ENCODE measurements at regions not wholly inside any gene's neighbourhood (a gene's known extent, or its start where the extent isn't known, plus 50 kb on each side); places are given as distances from the start of the nearest gene placed in this dataset.
A peak's percentile ranks its signal among the peaks of the same experiment; 100 is the strongest.
"Not testable (repeated sequence)": the region's sequence is repeated elsewhere in the genome, so short reads cannot be mapped to it uniquely, and the experiment has no call there.

GRCh38 chr1:198809247-198809646 lies 170.4 kb downstream of the PTPRC start:
- peak in 1 of 2 experiments; percentile 3 for DNase-seq

- DNase-seq: no peak
These were observed 172.6 kb downstream of the PTPRC start for GRCh38 chr1:198811449-198811848.

GRCh38 chr1:198823626-198824025 lies 184.8 kb downstream of the PTPRC start:
- DNase-seq: no peak

DNA sequence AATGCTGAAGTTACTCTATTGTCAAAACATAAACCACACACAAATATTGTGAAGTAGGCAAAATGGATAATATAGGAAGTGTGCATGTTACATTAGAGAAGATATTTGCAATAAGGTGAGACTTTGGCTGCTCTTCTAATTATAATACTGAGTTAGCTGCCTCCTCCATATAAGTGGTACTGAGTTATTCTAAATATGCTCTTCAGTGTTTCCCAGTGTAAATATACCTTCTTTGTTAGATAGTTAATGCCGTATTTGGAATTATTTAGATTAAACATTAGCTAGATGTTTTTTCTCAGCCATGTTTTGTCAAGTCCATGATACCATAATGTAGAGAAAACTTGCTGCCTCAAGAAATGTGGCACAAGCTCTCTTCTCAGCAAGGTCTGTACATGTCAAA lies 186.4 kb downstream of the PTPRC start:
- no peak for DNase-seq

GRCh38 chr1:198829356-198829755 lies 190.5 kb downstream of the PTPRC start:
- DNase-seq: no peak

- DNase-seq: no peak
These were observed 191.1 kb downstream of the PTPRC start for GRCh38 chr1:198829944-198830343.

GRCh38 chr1:198830412-198830811 lies 191.6 kb downstream of the PTPRC start:
- no peak for DNase-seq

- DNase-seq: no peak
These were observed 195.1 kb downstream of the PTPRC start for GRCh38 chr1:198833706-198834503.

DNA sequence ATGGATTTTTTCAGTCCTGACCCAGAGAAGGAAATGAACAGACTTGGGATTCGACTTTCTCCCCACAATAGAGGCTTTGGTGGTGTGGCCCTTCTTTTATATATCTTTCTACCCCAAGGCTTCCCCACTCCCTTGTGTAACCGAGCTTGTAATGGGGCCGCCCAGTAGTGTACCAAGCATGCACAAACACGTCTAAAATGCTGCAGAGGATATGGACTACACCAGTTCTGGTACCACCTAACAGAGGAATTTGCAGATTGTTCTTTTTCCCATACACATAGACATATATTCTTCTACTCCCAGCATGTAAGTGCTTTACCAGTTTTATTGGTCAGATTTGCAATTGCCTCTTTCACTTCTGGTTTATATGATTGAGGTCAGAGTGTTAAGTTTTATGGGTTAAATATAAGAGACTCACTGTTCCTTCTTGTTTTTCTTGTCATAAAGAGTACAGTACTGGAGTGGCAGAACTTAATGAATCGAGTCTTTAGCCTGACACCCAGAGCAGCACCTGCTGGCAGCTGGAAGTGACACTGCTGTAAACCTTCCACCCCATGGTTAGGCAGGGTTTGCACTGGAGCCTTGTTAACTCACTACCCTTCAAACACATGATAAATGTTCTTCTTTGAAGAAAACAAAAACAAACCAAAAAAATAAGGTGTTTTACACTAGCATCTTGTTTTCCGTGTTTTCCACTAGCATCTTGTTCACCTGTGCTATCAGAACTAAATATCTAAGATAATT lies 198.6 kb downstream of the PTPRC start:
- no peak for DNase-seq

DNA sequence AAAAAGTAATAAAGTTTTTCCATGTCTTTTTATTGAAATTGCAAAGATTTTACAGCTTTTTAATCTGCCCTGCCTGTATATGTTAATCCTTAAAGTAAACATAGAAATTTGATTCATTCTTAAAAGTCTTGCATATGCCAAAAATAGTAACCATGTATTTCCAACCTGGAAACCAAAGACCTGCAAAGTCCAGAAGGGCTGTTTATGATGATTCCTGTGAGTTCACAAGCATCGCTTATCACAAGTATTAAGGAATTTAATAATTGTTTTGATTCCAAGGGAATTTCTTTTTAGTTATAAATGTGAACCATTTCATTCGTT lies 199.1 kb downstream of the PTPRC start:
- no peak for DNase-seq

- no peak for DNase-seq
These were observed 202.6 kb downstream of the PTPRC start for GRCh38 chr1:198841477-198841876.

GRCh38 chr1:198842686-198843085 lies 203.8 kb downstream of the PTPRC start:
- no peak for DNase-seq

GRCh38 chr1:198845271-198845670 lies 206.4 kb downstream of the PTPRC start:
- no peak for DNase-seq

DNA sequence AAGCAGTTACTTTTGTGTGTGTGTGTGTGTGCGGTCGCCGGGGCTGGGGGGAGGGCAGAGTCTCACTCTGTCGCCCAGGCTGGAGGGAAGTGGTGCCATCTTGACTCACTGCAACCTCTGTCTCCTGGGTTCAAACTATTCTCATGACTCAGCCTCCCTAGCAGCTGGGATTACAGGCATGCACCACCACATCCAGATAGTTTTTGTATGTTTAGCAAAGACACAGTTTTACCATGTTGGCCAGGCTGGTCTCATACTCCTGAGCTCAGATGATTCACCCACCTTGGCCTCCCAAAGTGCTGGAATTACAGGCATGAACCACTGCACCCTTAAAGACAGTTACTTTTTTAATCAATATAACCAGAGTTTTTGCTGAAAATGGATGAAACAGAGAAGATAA lies 207.0 kb downstream of the PTPRC start:
- DNase-seq: no peak

- DNase-seq: no peak
These were observed 207.7 kb downstream of the PTPRC start for GRCh38 chr1:198846556-198846955.

GRCh38 chr1:198848206-198848605 lies 209.4 kb downstream of the PTPRC start:
- DNase-seq: no peak

DNA sequence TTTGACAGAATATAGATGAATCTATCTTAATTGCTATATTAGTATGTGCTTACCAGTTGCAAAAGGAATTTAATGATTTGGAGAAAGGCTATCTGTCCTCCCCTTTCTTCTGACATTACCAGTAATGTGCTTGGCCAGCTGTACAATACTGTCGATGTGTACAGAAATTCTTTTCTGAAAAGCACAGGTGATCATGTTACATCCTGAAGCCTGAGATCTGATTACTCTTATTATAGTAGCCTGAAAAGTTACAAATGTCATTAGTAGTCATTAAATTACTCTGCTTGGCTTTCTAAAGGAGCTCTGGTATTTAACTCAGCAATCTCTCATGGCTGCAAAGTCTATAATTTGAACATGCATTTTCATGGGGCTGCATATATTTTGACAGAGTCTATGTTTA lies 209.8 kb downstream of the PTPRC start:
- no peak for DNase-seq

DNA sequence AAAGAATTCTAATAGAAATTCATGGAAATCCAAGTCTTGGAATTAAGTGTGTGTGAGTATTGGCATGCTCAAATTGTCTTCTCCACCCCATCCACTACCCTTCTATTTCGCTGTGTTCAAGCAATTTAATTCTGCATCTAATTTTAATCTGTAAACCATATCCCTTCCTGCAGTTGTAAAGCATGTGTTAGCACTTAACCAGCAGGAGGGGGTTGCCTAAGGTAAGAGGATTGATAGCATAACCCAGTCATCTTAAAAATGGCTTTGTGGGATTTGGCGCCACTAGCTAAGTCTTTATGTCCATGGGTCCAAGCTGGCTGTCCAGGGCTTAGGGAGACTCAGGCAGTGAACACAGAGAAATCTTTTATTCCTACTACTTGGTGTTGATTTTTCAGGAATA lies 210.3 kb downstream of the PTPRC start:
- no peak for DNase-seq

- no peak for DNase-seq
These were observed 211.4 kb downstream of the PTPRC start for GRCh38 chr1:198850196-198850595.

DNA sequence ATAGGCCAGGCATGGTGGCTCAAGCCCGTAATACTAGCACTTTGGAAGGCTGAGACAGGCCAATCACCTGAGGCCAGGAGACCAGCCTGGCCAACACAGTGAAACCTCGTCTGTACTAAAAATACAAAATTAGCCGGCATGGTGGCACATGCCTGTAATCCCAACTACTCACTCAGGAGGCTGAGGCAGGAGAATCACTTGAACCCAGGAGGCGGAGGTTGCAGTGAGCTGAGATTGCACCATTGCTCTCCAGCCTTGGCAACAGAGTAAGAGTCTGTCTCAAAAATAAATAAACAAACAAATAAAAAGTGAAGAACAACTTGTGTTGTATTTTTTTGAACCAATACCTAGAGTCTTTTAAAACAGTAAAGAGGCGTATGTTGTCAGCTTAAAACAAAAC lies 212.1 kb downstream of the PTPRC start:
- not testable (repeated sequence) for DNase-seq

GRCh38 chr1:198856601-198857000 lies 217.8 kb downstream of the PTPRC start:
- no peak for DNase-seq

DNA sequence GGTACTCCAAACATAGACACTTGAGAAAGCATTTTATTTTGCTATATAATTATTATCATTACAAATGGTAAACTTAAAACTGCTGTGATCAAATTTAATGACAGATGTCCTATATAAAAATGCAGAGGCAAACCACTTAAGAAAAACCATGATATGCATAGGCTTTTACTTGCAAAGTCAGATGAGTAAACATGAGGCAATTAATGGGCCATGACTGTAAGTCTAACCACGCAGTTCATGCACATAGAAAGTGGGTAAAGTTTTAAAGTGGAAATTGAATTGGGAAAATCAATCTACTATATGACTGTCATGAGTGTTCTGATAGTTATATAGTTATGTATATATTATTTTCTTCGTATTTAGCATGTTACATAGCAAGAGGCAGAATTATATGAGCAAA lies 219.2 kb downstream of the PTPRC start:
- no peak for DNase-seq

DNA sequence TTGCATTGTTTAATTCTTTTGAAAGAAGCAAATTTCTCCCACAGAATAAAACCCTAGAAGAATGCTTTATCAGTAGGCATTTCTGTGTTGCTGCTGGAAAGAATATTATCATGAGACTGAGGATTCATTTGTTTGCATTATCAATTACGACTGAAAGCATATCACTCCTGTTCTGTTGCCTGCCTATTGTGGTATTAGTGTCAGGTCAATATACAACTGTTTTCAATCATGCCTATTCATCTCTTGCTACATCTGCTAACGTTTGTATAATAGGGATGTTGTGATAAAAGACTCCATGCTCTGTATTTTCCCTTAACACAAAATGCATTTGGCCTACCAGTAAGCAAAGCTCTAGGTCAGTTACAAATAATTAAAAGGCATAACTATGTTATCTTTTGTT lies 221.5 kb downstream of the PTPRC start:
- DNase-seq: no peak

GRCh38 chr1:198861636-198862035 lies 222.8 kb downstream of the PTPRC start:
- no peak for DNase-seq

- DNase-seq: no peak
These were observed 225.9 kb downstream of the PTPRC start for GRCh38 chr1:198864695-198865094.

Measured in Kasumi-1 (cell line).